Fibroblast of lung (primary cell): ENCODE measurements at regions not wholly inside any gene's neighbourhood (a gene's known extent, or its start where the extent isn't known, plus 50 kb on each side); places are given as distances from the start of the nearest gene placed in this dataset.
"Not testable (repeated sequence)": the region's sequence is repeated elsewhere in the genome, so short reads cannot be mapped to it uniquely, and the experiment has no call there.

Experiments
- CTCF ChIP-seq, 2 donors: IDR thresholded peaks in 1 of 2; conservative IDR thresholded peaks in 1 of 2; 1 replicate in 1 of 2; 2 replicates in 1 of 2; pipeline ENCODE4 v1.5.1; 2011 to 2012; ENCODE audit warnings: low read length in 2 of 2, control low read depth in 1 of 2, inconsistent platforms in 1 of 2, low read depth in 1 of 2, mild to moderate bottlenecking in 1 of 2
- EZH2 ChIP-seq: IDR thresholded peaks from 2 replicates; pipeline ENCODE4 v1.5.1; 2012; ENCODE audit warnings: low read length, control low read depth, mild to moderate bottlenecking; ENCODE audit errors: missing control alignments

GRCh38 chr2:91497129-91498064, 2805.9 kb downstream of the RPIA start:
- not testable (repeated sequence) for TF ChIP-seq CTCF (conservative IDR thresholded peaks at IDR 0.05 in 1 of 2, IDR thresholded peaks at IDR 0.05 in 1 of 2; ENCODE audit: low read depth in 1 of 2, low read length in 2 of 2); EZH2
